IMR-90 (cell line): ENCODE measurements at regions not wholly inside any gene's neighbourhood (a gene's known extent, or its start where the extent isn't known, plus 50 kb on each side); places are given as distances from the start of the nearest gene placed in this dataset.

Experiments
- MAFK ChIP-seq: IDR thresholded peaks from 2 replicates; pipeline ENCODE4 v1.6.1; 2012; ENCODE audit warnings: low read depth, low read length, improper control_type of control experiment
- MXI1 ChIP-seq: IDR thresholded peaks from 2 replicates; pipeline ENCODE4 v1.6.1; 2012; ENCODE audit warnings: low read depth, mild to moderate bottlenecking, low read length, moderate library complexity, borderline replicate concordance
- POLR2A ChIP-seq: IDR thresholded peaks from 2 replicates; pipeline ENCODE4 v1.6.1; 2012; ENCODE audit warnings: mild to moderate bottlenecking, low read depth, low read length
- TF ChIP-seq, protein P1 (sequence below): conservative IDR thresholded peaks from 2 replicates; pipeline ENCODE4 v1.5.1; 2012; ENCODE audit warnings: mild to moderate bottlenecking, low read depth, low read length, improper control_type of control experiment
- TF ChIP-seq, protein P2 (sequence below): fragments of 150-350 bp; IDR thresholded peaks from 2 replicates; pipeline ENCODE4 v1.6.1; 2016; ENCODE audit warnings: low read depth, mild to moderate bottlenecking, low read length, moderate library complexity, borderline replicate concordance
- TF ChIP-seq, protein P3 (sequence below): fragments of 150-350 bp; IDR thresholded peaks from 2 replicates; pipeline ENCODE4 v1.6.1; 2017; ENCODE audit warnings: mild to moderate bottlenecking, antibody characterized with exemption, low read length, low read depth

DNA sequence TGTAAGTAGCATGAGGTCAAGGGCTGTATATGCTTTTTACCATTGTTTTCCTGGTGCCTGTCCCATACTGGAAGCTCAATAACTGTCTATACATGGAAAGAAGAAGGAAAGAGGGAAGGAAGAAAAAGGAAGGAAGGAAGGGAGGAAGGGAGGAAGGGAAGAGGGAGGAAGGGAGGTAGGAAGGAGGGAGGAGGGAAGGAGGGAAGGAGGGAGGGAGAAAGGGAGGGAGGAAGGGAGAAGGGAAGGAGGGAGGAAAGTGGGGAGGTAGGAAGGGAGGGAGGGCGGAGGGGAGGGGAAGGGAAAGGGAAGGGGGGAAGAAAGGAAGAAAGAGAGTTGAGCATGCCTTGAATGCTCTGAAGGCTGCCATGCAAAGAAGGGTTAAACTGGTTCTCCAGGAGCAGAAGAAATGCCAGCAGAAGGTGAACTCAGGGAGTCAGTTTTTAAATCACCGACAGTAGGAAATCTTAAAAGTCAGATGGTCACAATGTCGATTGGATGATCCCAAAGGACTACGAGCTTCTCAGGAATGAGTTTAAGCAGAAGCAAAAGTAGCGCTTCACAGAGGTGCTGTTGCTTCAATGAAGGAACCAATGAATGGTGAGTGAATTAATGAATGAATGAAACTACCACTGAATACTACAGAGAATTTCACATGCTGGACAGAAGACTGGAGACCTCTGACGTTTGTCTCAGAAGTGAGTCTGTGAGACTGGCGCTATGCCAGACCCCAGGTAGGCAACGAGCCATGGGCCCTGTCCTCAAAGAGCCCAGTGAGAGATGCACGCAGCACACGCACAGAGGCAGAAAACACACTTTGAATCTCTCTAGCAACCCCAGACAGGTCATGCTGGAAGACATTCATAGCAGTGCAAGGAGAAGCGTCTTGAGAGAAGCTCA, 117.6 kb downstream of the MRPL14 start:
- TF ChIP-seq, protein P1, sequence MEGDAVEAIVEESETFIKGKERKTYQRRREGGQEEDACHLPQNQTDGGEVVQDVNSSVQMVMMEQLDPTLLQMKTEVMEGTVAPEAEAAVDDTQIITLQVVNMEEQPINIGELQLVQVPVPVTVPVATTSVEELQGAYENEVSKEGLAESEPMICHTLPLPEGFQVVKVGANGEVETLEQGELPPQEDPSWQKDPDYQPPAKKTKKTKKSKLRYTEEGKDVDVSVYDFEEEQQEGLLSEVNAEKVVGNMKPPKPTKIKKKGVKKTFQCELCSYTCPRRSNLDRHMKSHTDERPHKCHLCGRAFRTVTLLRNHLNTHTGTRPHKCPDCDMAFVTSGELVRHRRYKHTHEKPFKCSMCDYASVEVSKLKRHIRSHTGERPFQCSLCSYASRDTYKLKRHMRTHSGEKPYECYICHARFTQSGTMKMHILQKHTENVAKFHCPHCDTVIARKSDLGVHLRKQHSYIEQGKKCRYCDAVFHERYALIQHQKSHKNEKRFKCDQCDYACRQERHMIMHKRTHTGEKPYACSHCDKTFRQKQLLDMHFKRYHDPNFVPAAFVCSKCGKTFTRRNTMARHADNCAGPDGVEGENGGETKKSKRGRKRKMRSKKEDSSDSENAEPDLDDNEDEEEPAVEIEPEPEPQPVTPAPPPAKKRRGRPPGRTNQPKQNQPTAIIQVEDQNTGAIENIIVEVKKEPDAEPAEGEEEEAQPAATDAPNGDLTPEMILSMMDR, result no peak
- TF ChIP-seq MXI1, result no peak
- TF ChIP-seq MAFK, result no peak
- TF ChIP-seq POLR2A, result no peak
- TF ChIP-seq, protein P2, sequence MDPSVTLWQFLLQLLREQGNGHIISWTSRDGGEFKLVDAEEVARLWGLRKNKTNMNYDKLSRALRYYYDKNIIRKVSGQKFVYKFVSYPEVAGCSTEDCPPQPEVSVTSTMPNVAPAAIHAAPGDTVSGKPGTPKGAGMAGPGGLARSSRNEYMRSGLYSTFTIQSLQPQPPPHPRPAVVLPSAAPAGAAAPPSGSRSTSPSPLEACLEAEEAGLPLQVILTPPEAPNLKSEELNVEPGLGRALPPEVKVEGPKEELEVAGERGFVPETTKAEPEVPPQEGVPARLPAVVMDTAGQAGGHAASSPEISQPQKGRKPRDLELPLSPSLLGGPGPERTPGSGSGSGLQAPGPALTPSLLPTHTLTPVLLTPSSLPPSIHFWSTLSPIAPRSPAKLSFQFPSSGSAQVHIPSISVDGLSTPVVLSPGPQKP, result no peak
- TF ChIP-seq, protein P3, sequence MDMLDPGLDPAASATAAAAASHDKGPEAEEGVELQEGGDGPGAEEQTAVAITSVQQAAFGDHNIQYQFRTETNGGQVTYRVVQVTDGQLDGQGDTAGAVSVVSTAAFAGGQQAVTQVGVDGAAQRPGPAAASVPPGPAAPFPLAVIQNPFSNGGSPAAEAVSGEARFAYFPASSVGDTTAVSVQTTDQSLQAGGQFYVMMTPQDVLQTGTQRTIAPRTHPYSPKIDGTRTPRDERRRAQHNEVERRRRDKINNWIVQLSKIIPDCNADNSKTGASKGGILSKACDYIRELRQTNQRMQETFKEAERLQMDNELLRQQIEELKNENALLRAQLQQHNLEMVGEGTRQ, result no peak
